ENCODE measurements at regions not wholly inside any gene's neighbourhood (a gene's known extent, or its start where the extent isn't known, plus 50 kb on each side); places are given as distances from the start of the nearest gene placed in this dataset.
A peak's percentile ranks its signal among the peaks of the same experiment; 100 is the strongest.

GRCh38 chr15:28459279-28459678 lies 73.5 kb downstream of the GOLGA8G start:
- no peak for DNase-seq (ENCODE audit: low spot score)

- peak; percentile 21 for DNase-seq (ENCODE audit: low spot score)
These were observed 75.3 kb downstream of the GOLGA8G start for GRCh38 chr15:28457396-28457932.

- peak; percentile 37 for DNase-seq (ENCODE audit: low spot score)
These were observed 76.0 kb downstream of the GOLGA8G start for GRCh38 chr15:28456476-28457395.

- peak; percentile 16 for DNase-seq (ENCODE audit: low spot score)
These were observed 77.0 kb downstream of the GOLGA8G start for GRCh38 chr15:28455537-28456475.

GRCh38 chr15:28454751-28455220 lies 76.3 kb downstream of the GOLGA8F start:
- DNase-seq (ENCODE audit: low spot score) = peak; percentile 16

Measured in D341Med (cell line).